ENCODE measurements at regions not wholly inside any gene's neighbourhood (a gene's known extent, or its start where the extent isn't known, plus 50 kb on each side); places are given as distances from the start of the nearest gene placed in this dataset.

GRCh38 chr2:66762761-66763160 lies 327.8 kb downstream of the MEIS1 start:
- TF ChIP-seq, protein P1, sequence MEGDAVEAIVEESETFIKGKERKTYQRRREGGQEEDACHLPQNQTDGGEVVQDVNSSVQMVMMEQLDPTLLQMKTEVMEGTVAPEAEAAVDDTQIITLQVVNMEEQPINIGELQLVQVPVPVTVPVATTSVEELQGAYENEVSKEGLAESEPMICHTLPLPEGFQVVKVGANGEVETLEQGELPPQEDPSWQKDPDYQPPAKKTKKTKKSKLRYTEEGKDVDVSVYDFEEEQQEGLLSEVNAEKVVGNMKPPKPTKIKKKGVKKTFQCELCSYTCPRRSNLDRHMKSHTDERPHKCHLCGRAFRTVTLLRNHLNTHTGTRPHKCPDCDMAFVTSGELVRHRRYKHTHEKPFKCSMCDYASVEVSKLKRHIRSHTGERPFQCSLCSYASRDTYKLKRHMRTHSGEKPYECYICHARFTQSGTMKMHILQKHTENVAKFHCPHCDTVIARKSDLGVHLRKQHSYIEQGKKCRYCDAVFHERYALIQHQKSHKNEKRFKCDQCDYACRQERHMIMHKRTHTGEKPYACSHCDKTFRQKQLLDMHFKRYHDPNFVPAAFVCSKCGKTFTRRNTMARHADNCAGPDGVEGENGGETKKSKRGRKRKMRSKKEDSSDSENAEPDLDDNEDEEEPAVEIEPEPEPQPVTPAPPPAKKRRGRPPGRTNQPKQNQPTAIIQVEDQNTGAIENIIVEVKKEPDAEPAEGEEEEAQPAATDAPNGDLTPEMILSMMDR (IDR thresholded peaks at IDR 0.05 in 4 of 5, conservative IDR thresholded peaks at IDR 0.05 in 1 of 5), result no peak
- TF ChIP-seq POLR2A (IDR thresholded peaks at IDR 0.05), result no peak
